Stimulated activated CD8-positive, alpha-beta memory T cell treated with anti-CD3 and anti-CD28 coated beads, Interleukin-4, amount 100 ng/mL, for 4 hours (primary cell): ENCODE measurements at regions not wholly inside any gene's neighbourhood (a gene's known extent, or its start where the extent isn't known, plus 50 kb on each side); places are given as distances from the start of the nearest gene placed in this dataset.
"Not testable (repeated sequence)": the region's sequence is repeated elsewhere in the genome, so short reads cannot be mapped to it uniquely, and the experiment has no call there.

Experiments
- DNase-seq, 2 donors: peaks; one replicate each; pipeline ENCODE4 v3.0.0-alpha.2; 2020; ENCODE audit warnings: low read depth in 2 of 2, low spot score in 1 of 2

DNA sequence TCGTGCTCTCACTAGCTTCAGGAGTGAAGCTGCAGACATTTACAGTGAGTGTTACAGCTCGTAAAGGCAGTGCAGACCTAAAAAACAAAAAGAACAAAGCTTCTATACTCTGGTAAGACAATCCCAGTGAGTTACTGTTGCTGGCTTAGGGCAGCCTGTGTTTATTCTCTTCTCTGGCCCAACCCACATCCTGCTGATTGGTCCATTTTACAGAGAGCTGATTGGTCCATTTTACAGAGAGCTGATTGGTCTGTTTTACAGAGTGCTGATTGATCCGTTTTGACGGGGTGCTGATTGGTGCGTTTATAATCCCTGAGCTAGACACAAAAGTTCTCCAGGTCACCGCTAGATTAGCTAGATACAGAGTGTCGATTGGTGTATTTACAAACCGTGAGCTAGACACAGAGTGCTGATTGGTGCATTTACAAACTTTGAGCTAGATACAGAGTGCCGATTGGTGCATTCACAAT, 158.0 kb downstream of the KLRB1 start:
- not testable (repeated sequence) for DNase-seq

DNA sequence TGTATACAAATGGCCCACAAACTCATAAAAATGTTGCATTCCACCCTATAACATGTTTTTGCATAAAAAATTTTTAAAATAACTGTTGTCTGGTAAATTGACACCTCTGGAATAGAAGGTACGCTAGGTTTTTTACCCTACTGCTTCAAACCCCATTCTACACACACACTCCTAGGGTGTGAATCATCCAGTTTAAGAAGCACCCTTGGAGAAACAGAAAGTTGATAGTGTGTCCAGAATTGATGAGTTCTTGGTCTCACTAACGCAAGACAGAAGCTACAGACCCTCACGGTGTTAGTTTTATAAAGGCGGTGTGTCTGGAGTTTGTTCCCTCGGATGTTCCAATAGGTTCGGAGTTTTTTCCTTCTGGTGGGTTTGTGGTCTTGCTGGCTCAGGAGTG, 158.5 kb downstream of the KLRB1 start:
- no peak for DNase-seq

DNA sequence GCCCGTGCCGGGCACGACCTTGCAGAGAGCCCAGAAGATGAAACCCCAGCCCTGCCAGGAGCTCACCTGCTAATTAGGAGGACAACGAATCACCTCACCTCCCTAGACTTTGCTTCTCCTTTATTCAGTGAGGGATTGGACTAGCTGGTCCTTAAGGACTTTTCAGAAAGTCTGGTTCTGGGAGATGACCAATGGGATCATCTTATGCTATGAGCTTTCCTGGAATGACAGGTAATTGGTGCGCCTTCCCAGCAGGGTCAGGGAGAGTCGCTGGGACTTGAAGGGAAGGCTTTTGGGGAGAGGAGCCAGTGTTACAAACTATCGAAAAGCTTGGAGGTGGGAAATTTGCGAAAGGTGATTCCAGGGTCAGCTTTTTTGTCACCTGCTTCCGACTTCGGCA, 159.1 kb downstream of the KLRB1 start:
- not testable (repeated sequence) for DNase-seq

DNA sequence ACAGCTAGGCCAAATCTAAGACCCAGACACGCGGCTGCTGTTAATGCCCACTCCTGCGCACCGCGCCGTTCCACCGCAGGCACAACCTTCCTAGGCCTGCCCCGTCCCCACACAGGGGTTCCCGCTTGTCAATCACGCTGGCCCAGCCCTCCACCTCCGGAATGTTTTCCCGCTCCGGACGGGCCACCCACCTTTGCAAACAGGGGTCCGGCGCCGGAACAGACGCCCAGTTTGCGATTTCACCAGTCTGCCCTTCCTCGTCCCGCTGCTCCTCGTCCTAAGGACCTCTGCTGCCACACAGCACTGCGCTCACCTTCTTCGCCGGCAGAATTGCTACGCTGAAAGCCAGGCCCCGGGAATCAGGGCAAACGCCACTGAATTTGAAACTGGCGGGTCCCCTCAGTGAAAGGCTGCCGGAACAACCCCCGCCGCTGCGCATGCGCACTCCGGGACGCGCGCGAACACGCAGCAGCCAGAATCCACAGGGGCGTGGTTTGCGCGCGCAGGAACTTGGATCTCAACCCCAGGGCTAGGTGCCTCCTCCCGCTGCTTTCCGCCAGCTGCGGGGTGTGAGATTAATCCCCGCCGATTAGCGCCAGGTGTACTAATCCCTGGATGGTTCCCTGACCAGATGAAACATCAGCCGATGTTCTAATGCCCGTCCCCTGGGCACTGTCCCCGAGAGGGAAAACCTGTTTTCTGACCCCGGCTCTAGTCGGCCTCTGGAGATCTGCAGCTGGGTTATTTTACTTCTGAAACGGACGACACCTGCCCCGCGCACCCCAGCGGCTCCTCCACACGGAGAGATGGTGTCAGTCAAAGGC, 159.7 kb downstream of the KLRB1 start:
- DNase-seq: peak; percentile 82 to 89

DNA sequence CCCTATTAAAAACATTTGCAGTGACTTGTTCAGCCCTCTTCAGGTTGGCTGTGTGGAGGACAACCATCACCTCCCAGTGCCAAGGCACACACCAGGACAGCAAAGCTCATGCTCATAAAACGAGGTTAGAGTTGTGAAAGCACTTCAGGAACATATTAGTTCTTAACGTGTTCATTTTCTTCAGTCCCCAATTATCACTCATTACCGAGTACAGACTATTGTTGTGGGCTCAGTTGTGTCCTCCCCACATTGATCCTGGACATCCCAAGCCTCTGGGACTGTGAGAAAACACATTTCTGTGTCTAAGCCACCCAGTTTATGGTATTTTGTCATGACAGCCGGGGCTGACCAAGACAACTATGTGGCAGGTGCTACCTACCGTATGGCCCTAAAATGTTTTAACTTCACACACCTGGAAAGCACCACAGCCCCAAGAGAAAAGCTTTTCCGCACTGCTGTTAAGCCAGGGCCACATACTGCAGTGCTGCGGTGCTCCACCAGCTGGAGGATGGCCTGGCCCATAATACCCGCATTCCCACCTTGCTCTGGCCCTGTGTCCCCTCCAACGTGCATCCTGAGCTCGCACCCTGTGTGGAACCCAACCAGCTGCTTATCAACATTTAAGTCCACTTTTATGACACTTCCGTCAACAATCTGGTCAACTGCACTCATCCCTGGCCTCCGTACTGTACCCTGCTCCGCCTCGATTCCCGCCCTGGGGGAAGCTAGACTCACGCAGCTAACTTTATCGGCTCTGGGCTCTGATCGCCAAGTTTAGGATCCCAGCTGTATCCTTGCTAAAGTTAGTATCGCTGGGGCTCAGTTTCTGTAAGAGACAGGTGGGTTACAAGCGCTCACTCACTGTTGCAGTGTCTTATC, 160.6 kb downstream of the KLRB1 start:
- not testable (repeated sequence) for DNase-seq

DNA sequence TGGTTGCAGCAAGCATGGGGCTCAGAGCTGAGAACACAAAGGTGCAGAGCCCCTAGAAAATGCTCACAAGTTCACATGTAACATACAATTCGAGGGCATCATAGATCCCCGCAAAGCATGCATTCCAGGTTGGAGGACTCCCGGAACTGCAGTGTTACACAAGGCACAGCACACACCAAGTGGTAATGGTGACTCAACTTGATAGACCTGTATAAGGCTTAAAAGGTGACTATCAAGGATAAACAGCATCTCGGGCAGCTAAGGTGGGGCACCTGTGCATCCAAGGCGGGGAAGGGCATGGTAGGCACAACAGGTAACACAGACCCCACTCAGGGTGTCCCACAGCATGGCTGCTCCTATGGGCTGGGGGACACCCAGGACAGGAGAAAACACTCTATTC, 167.3 kb downstream of the KLRB1 start:
- not testable (repeated sequence) for DNase-seq

DNA sequence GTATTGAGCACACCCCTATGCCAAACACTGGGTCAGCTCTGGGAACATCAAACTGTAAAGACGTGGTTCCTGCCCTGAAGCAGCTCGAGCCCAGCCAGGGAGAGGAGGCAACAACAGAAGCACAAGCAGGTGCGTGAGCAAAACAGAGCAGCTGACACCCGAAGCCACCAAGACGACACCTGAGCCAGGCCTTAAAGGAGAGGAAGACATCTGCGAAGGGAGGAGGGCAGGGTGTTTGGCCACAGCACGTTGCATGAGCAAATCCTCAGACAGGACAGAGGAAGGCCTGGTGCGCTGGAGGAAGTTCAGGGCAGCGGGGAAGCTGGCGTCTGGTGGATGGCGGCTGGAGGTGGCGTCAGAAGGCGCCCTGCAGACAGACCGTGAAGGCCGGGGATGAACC, 172.0 kb downstream of the KLRB1 start:
- DNase-seq: not testable (repeated sequence)

DNA sequence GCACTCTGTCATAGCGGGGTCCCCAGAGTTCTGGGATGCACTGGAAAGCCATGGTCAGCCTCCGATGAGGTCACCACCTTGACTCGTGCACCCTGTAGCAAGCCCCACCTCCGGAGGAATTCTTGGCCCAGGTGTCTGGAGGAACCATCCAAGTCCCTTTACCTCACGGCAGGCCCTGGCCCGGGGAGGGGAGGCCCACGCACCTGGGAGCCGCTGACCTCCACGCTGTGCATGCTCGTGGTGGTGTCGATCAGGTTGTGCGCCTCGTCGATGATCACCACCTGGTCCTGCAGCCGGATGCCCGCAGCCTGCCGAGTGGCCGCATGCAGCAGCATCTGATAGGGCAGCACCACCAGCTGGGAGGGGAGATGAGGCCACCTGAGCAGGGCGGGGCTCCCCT, 177.3 kb downstream of the KLRB1 start:
- DNase-seq: not testable (repeated sequence)

DNA sequence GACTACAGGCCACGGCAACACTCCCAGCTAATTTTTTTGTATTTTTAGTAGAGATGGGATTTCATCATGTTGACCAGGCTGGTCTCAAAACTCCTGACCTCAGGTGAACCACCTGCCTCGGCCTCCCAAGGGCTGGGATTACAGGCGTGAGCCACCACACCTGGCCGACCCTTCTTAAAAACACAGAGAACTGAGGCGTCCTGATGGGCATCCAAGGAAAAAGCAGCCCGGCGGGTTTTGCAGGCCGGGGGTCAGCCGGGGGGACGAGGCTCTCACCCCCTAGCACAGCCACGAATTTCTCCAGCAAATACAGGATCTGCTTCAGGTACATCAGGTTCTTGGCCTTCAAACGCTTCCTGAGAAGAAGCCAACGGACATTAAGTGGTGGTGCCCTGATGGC, 178.9 kb downstream of the KLRB1 start:
- not testable (repeated sequence) for DNase-seq

DNA sequence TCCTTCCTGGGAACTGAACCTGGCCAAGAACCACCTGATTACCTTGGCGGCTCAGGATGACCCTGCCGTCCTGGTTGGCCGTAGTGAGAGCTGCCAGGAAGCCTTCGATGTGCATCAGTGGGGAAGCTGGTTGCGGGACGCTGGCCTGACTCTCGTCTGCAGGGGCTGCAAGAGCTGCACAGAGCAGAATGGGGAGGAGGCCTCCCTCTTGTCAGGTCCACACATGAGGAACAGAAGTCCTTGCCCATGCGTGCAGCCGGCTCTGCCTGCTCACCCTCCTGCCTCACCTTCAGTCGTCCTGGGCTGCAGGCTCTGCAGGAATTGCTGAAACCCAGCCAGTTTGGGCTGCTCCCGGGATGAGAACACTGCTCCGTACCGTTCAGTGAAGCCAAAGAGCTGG, 182.3 kb downstream of the KLRB1 start:
- DNase-seq: not testable (repeated sequence)

DNA sequence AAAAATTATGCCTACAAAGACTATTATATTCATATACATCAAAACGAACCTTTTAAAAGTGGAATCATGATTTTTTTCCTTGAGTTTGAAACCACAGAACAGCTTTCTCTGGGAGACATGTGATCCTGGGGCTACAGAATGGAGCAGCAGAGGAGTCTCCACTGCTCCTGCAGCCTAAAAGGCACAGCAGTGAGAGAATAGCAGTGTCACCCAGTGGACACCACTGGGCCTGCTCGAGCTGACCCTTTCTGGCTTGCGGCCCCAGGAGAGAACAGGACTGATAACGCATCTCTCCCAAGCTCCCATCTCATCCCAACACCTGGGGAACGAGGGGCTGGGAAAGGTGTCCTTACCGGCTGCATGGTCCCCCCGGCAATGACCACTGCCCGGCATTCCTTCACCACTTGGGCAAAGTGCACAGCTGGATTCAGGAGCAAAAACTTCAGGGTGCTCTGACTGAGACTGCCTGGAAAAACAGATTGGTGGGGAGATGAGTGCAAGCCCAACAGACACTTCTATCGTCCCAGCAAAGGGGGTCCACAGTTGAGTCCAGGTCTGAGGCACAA, 183.5 kb downstream of the KLRB1 start:
- not testable (repeated sequence) for DNase-seq

DNA sequence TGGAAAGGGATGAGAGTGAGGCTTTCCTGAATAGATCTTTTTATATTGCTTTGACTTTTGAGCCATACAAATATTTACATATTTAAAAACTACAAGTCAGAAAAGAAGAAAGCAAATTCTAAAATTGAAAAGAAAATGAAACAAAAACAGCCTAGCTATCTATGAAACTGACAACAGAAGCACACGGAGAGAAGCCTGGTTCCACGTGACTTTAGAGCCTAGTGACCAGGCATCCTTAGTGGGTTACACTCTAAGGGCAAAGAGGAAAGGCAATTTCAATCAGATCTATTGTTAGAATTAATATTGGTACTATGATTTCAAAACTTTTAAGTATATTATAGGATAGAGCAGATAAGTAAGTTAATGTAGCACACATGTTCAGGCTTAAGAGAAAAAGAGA, 185.0 kb downstream of the KLRB1 start:
- not testable (repeated sequence) for DNase-seq

DNA sequence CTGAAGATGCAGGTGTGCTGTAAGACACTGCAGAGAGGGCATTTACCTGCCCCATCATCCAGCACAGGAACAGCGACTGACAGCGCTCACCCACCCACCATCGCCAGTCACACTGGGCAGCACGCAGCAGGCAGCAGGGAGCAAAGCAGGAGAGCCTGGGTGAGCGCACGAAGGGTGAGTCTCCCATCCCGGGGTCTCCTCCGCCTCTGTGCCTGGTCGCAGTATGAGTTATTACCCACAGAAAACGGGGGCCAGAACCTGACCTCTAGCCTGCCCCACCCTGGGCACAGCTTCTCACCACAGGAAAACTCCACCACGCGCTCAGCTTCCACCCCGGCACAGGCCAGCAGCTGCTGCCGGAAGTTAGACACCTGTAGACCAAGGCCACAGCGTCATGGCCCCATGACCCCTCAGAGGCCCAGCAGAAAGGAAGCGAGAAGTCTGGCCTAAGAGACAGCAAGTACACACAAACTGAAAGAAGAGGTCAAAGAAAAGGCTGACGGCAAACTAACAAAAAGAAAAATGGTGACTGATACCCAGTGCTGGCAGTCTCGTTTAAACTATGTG, 186.1 kb downstream of the KLRB1 start:
- not testable (repeated sequence) for DNase-seq

DNA sequence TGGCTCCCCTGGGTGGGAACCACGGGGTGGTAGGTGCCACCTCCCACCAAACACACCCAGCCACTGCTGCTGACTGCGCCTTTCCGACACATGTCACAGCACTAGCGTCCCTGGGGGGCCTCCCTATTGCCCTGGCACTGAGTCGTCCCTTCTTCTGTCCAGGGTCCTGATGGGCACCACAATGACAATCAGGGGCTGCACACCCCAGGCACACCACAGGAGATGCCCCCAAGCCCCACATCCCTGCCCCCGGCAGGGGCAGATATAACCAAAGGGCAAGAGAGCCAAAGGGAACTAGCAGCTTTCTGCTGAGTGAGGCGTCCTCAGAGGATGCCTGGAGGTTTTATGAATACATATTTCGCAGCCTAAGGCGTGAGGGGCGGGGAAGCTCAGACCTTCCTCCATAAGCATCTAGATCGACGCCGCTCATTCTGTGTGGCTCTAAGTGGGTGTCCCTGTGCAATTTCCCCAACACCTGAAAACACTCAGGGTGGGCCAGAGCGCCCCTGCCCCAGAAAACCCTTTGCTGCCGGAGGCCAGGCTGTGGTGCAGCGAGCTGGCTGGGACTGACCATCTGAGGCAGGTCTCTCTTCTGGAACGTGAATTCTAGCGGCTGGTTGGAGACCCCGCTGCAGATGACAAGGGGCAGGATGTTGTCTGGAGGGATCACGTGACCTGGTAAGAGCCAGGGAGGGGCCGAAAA, 186.7 kb downstream of the KLRB1 start:
- DNase-seq: not testable (repeated sequence)

DNA sequence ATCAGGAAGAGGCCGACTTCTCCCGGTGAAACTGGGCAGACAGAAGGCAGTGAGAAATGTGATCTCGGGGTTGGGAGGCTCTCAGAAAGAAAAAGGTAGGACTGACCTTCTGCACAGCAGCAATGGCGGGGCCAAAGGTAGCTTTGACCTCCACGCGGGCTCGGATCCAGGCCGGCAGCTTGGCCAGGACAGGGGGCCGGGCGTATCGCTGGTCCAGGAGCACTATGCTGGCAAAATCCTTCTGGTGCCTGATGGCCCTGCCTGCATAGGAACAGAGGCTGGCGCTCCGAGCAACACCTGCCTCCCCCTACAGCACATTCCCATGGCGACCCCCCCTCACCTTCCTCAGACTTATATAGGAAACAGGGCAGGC, 189.1 kb downstream of the KLRB1 start:
- not testable (repeated sequence) for DNase-seq

DNA sequence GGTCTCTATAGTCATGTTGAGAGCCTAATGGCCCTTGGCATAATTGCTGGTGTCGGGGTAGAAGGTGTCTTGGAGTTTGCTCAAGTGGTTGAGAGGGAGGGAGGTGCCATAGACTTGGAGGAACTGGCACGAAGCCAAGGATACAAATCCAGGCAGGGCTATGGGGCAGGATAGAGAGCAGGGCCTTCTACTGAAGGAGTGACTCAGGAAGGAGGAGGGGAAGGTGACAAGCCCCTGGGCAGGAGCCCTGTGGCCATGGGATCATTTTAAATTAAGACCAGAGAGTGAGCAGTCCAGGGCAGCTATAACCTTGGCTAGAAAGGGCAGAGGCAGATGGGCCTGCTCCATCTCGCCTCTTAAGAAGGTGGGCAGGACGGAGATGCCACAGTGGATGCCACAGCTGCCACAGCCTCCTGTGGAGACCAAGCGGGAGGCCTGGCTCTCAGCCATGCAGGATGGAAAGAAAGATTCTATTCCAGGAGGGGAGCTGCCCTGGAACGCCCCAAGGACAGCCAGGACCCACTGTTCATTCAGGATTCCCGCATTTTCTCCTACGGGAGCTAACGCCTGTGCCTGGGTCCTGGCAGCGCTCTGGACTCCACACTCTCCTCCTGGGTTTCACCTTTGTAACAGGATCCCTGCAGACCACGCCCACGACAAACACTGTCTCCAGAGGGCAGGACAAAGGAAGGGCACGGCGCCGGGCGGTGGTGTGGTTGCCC, 189.6 kb downstream of the KLRB1 start:
- DNase-seq: not testable (repeated sequence)

DNA sequence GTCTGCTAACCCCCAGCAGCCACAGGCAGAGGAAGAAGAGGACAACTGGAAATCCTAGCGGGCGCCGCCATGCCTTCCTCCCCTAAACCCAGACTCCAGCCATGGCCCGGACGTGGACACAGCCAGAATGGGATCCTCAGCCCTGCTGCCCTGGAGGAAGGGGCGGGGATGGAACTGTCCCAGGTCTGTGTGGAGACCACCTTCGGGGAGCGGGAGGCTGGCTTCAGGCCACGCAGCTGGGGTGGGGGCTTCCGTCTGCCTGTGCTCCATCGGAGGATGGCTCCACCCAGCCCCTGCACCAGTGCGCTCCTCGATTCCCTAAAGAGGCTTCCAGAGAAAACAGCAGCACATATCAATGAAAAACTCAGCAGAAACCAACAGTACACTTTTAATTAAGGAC, 190.4 kb downstream of the KLRB1 start:
- not testable (repeated sequence) for DNase-seq

DNA sequence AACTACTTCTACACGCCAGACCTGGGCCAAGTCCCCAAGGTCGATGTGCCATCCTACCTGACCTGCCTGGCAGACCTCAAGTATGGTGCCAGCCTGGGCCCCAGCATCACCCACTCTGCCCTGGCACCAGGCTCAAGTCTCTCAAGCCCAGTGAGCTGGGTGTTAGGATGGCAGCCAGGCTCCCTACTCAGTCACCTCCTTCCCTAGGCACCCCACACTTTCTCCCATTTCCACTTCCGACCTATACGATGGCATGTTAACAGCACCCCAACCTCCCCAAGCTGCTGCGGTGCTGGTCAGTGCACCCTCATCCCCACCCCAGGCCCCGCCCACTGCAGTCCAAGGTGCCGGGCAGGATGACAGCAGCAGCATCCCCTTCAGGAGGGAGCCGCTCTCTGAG, 191.4 kb downstream of the KLRB1 start:
- DNase-seq: not testable (repeated sequence)

DNA sequence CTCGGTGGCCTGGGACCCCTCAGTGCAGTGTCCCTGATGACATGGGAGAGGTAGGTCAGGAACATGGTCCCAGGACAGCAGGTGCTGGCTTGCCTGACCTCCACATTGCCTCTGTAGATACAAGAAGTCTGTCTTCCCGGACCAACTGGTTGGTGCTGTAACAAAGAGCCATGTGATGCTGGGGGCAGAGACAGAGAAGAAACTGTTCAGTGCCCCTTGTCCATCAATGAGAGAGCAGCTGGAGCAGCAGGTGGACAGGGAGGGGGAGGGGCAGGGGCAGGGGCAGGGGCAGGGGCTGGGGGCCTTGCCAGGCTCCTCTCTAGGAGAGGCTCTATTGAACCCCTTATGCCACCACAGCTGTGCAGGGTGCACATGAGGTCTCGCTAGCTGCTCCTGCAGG, 191.8 kb downstream of the KLRB1 start:
- DNase-seq: not testable (repeated sequence)

DNA sequence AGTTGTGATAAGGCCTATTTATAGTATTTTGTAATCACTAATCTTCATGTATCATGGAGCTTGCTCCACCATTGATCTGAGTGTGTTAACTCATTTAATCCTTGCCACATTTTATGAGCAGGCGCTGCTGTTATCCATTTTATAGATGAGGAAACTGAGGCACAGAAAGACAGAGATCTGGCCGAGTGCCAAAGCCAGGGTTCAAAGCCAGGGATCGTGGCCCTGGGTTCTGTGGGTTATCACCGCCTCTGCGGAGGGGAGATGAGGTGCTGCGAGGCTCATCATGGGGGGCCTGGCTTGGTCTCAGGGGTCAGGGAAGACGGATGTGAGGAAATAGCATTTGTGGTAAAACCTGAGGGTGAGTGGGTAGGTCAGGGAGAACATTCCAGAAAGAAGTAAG, 193.9 kb downstream of the KLRB1 start:
- DNase-seq: not testable (repeated sequence)
